ENCODE measurements at regions not wholly inside any gene's neighbourhood (a gene's known extent, or its start where the extent isn't known, plus 50 kb on each side); places are given as distances from the start of the nearest gene placed in this dataset.

- Mint-ChIP-seq H3K27me3 (ENCODE audit: low read depth in 2 of 2) (peaks cover 14 to 53% of the 10 kb centered on the region in 2 donors), H3K36me3 (no peaks in the 10 kb centered on the region), H3K4me3 (no peak overlapping the region), H3K4me1 (no peaks in the 10 kb centered on the region), H3K9me3 (no peaks in the 10 kb centered on the region), H3K27ac (no peak overlapping the region)
- no peaks in the 10 kb centered on the region for H3K36me3 ChIP-seq (ENCODE audit: control insufficient read depth, insufficient read depth, low read length)
- no peak for TF ChIP-seq CTCF (IDR thresholded peaks at IDR 0.05)
- no peak overlapping the region for H3K4me3 ChIP-seq (ENCODE audit: low read length)
- H3K27ac ChIP-seq (ENCODE audit: low read length): no peak overlapping the region
- WGBS (ENCODE audit: insufficient coverage): 90% methylated on average over 3 of the region's 3 CpGs
- intact Hi-C loops (cut with micrococcal nuclease): no loop called here
- ATAC-seq (no peak), DNase-seq (no peak)
- no peaks in the 10 kb centered on the region for H3K4me1 ChIP-seq (ENCODE audit: control insufficient read depth, insufficient read depth, low read length)
- no peaks in the 10 kb centered on the region for H3K9me3 ChIP-seq (ENCODE audit: control insufficient read depth, insufficient read depth, low read length)
- no peaks in the 10 kb centered on the region for H3K27me3 ChIP-seq (ENCODE audit: control insufficient read depth, insufficient read depth, low read length)
Measured at GRCh38 chr1:184258525-184258924, 128.3 kb upstream of the C1orf21 start.

GRCh38 chr1:184260382-184260781, 126.4 kb upstream of the C1orf21 start:
- Mint-ChIP-seq H3K36me3 (no peaks in the 10 kb centered on the region), H3K9me3 (no peaks in the 10 kb centered on the region), H3K4me3 (no peak overlapping the region), H3K4me1 (no peaks in the 10 kb centered on the region), H3K27me3 (ENCODE audit: low read depth in 2 of 2) (peaks cover 14 to 48% of the 10 kb centered on the region in 2 donors), H3K27ac (no peak overlapping the region)
- Histone ChIP-seq H3K9me3 (ENCODE audit: control insufficient read depth, insufficient read depth, low read length) (no peaks in the 10 kb centered on the region), H3K36me3 (ENCODE audit: control insufficient read depth, insufficient read depth, low read length) (no peaks in the 10 kb centered on the region), H3K4me1 (ENCODE audit: control insufficient read depth, insufficient read depth, low read length) (no peaks in the 10 kb centered on the region), H3K27me3 (ENCODE audit: control insufficient read depth, insufficient read depth, low read length) (no peaks in the 10 kb centered on the region), H3K27ac (ENCODE audit: low read length) (no peak overlapping the region), H3K4me3 (ENCODE audit: low read length) (no peak overlapping the region)
- DNase-seq: no peak
- TF ChIP-seq CTCF (IDR thresholded peaks at IDR 0.05): no peak
- intact Hi-C loops (cut with micrococcal nuclease): no loop called here
- ATAC-seq: no peak
- WGBS (ENCODE audit: insufficient coverage): 81% methylated on average over 1 of the region's 1 CpG

- ATAC-seq: no peak
- H3K36me3 Mint-ChIP-seq: no peaks in the 10 kb centered on the region
Measured at GRCh38 chr1:184262109-184262508, 124.7 kb upstream of the C1orf21 start.

More at GRCh38 chr1:184262109-184262508, 124.7 kb upstream of the C1orf21 start:
- Mint-ChIP-seq H3K4me1 (no peaks in the 10 kb centered on the region), H3K4me3 (no peak overlapping the region), H3K27ac (no peak overlapping the region), H3K27me3 (ENCODE audit: low read depth in 2 of 2) (peaks cover 5 to 48% of the 10 kb centered on the region in 2 donors), H3K9me3 (no peaks in the 10 kb centered on the region)
- intact Hi-C loops (cut with micrococcal nuclease): no loop called here
- Histone ChIP-seq H3K36me3 (ENCODE audit: control insufficient read depth, insufficient read depth, low read length) (no peaks in the 10 kb centered on the region), H3K4me3 (ENCODE audit: low read length) (no peak overlapping the region), H3K4me1 (ENCODE audit: control insufficient read depth, insufficient read depth, low read length) (no peaks in the 10 kb centered on the region), H3K9me3 (ENCODE audit: control insufficient read depth, insufficient read depth, low read length) (no peaks in the 10 kb centered on the region), H3K27me3 (ENCODE audit: control insufficient read depth, insufficient read depth, low read length) (no peaks in the 10 kb centered on the region), H3K27ac (ENCODE audit: low read length) (no peak overlapping the region)
- DNase-seq: no peak
- TF ChIP-seq CTCF (IDR thresholded peaks at IDR 0.05): no peak

Data from natural killer cell (primary cell).